ENCODE measurements at regions not wholly inside any gene's neighbourhood (a gene's known extent, or its start where the extent isn't known, plus 50 kb on each side); places are given as distances from the start of the nearest gene placed in this dataset.

DNA sequence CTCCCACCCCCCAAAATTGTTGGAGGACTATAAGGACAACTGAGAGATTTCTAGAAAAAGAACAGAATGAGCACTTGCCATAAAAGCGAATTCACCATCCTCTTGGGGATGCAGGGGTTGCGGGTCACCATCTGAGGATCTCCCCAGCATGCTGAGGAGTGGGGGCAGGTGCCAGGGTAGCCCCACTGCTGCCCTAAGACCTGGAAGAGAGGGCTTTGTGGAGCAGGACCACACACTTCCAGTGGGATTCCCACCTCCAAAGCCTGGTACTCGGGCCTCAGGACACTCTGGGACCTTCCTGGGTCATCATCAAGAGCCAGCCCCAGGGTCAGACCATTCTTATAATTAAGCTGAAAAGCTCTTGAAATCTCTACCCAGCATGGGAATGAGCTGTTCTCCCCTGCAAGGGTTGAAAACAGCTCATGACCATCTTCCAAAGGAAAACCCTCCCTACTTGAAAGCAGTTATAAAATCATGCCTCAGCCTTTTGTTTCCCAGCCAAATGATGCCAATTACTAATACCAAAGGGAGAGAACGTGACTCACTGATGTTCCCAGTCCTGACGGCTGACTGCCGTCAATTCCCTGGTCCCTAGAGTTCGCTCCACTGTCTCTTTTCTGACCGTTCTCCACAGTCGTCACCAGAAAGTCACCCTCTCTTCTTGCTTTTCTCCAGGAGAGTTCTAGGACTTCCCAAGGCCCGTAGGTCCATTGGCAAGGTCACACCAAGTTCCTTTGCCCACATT, 76.8 kb upstream of the CREB3L1 start:
- Histone ChIP-seq H3K27ac (ENCODE audit: low read length) (no peak overlapping the region), H3K9me3 (ENCODE audit: control insufficient read depth, insufficient read depth, low read depth, low read length) (no peaks in the 10 kb centered on the region), H3K4me1 (ENCODE audit: control insufficient read depth, insufficient read depth, low read length) (no peaks in the 10 kb centered on the region), H3K36me3 (ENCODE audit: control insufficient read depth, insufficient read depth, low read length) (no peaks in the 10 kb centered on the region), H3K4me3 (ENCODE audit: low read depth in 2 of 2, low read length in 2 of 2) (no peak overlapping the region), H3K27me3 (ENCODE audit: control insufficient read depth, insufficient read depth, low read length) (peaks cover 7% of the 10 kb centered on the region; the same call in 1 of the 2 replicates)
- POLR2A ChIA-PET = interaction anchor here (0.6 kb wide), 1 partner anchor 119 kb away, joined by 3 read pairs; no protein-coding TSS in a partner anchor
- CTCF ChIA-PET = no interaction called here
- no TSS peak for BruUV-seq (replicated peaks)
- no peak for DNase-seq (ENCODE audit: low read depth, low spot score)
- ATAC-seq = no peak
- in situ Hi-C loops (cut with HindIII; ENCODE audit: low pct_unique_long_range_greater_than_20kb, low sequenced_read_pairs) = no loop called here
- no peak for TF ChIP-seq TCF7L2 (IDR thresholded peaks at IDR 0.05; ENCODE audit: low read depth, low read length)
- TF ChIP-seq, protein P1, sequence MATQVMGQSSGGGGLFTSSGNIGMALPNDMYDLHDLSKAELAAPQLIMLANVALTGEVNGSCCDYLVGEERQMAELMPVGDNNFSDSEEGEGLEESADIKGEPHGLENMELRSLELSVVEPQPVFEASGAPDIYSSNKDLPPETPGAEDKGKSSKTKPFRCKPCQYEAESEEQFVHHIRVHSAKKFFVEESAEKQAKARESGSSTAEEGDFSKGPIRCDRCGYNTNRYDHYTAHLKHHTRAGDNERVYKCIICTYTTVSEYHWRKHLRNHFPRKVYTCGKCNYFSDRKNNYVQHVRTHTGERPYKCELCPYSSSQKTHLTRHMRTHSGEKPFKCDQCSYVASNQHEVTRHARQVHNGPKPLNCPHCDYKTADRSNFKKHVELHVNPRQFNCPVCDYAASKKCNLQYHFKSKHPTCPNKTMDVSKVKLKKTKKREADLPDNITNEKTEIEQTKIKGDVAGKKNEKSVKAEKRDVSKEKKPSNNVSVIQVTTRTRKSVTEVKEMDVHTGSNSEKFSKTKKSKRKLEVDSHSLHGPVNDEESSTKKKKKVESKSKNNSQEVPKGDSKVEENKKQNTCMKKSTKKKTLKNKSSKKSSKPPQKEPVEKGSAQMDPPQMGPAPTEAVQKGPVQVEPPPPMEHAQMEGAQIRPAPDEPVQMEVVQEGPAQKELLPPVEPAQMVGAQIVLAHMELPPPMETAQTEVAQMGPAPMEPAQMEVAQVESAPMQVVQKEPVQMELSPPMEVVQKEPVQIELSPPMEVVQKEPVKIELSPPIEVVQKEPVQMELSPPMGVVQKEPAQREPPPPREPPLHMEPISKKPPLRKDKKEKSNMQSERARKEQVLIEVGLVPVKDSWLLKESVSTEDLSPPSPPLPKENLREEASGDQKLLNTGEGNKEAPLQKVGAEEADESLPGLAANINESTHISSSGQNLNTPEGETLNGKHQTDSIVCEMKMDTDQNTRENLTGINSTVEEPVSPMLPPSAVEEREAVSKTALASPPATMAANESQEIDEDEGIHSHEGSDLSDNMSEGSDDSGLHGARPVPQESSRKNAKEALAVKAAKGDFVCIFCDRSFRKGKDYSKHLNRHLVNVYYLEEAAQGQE (IDR thresholded peaks at IDR 0.05; ENCODE audit: insufficient read depth in 1 of 2, low read depth in 2 of 2, low read length in 1 of 2) = no peak
- TF ChIP-seq, protein P2, sequence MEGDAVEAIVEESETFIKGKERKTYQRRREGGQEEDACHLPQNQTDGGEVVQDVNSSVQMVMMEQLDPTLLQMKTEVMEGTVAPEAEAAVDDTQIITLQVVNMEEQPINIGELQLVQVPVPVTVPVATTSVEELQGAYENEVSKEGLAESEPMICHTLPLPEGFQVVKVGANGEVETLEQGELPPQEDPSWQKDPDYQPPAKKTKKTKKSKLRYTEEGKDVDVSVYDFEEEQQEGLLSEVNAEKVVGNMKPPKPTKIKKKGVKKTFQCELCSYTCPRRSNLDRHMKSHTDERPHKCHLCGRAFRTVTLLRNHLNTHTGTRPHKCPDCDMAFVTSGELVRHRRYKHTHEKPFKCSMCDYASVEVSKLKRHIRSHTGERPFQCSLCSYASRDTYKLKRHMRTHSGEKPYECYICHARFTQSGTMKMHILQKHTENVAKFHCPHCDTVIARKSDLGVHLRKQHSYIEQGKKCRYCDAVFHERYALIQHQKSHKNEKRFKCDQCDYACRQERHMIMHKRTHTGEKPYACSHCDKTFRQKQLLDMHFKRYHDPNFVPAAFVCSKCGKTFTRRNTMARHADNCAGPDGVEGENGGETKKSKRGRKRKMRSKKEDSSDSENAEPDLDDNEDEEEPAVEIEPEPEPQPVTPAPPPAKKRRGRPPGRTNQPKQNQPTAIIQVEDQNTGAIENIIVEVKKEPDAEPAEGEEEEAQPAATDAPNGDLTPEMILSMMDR (IDR thresholded peaks at IDR 0.05) = no peak
- TF ChIP-seq POLR2AphosphoS5 (IDR thresholded peaks at IDR 0.05; ENCODE audit: low read depth, low read length) = no peak
- TF ChIP-seq SIN3A (IDR thresholded peaks at IDR 0.05; ENCODE audit: borderline replicate concordance, insufficient read depth, low read depth, low read length) = no peak
- intact Hi-C loops (cut with micrococcal nuclease; ENCODE audit: unreplicated experiment) = no loop called here

GRCh38 chr11:46198245-46199240, 77.3 kb upstream of the PHF21A start:
- DNase-seq (ENCODE audit: low read depth, low spot score) = no peak
- Histone ChIP-seq H3K9me3 (ENCODE audit: control insufficient read depth, insufficient read depth, low read depth, low read length) (no peaks in the 10 kb centered on the region), H3K27ac (ENCODE audit: low read length) (no peak overlapping the region), H3K36me3 (ENCODE audit: control insufficient read depth, insufficient read depth, low read length) (no peaks in the 10 kb centered on the region), H3K4me3 (ENCODE audit: low read depth in 2 of 2, low read length in 2 of 2) (no peak overlapping the region), H3K27me3 (ENCODE audit: control insufficient read depth, insufficient read depth, low read length) (peaks cover 7% of the 10 kb centered on the region; the same call in 1 of the 2 replicates), H3K4me1 (ENCODE audit: control insufficient read depth, insufficient read depth, low read length) (no peaks in the 10 kb centered on the region)
- intact Hi-C loops (cut with micrococcal nuclease; ENCODE audit: unreplicated experiment) = no loop called here
- no TSS peak for BruUV-seq (replicated peaks)
- CTCF ChIA-PET = no interaction called here
- no peak for ATAC-seq
- POLR2A ChIA-PET = no interaction called here
- TF ChIP-seq, protein P1 (IDR thresholded peaks at IDR 0.05; ENCODE audit: insufficient read depth in 1 of 2, low read depth in 2 of 2, low read length in 1 of 2) = no peak
- TF ChIP-seq, protein P2 (IDR thresholded peaks at IDR 0.05) = no peak
- TF ChIP-seq POLR2AphosphoS5 (IDR thresholded peaks at IDR 0.05; ENCODE audit: low read depth, low read length) (no peak), TCF7L2 (IDR thresholded peaks at IDR 0.05; ENCODE audit: low read depth, low read length) (no peak), SIN3A (IDR thresholded peaks at IDR 0.05; ENCODE audit: borderline replicate concordance, insufficient read depth, low read depth, low read length) (no peak)
- in situ Hi-C loops (cut with HindIII; ENCODE audit: low pct_unique_long_range_greater_than_20kb, low sequenced_read_pairs) = no loop called here
